ES-I3 (cell line): ENCODE measurements at regions not wholly inside any gene's neighbourhood (a gene's known extent, or its start where the extent isn't known, plus 50 kb on each side); places are given as distances from the start of the nearest gene placed in this dataset.

Experiments
- H3K36me3 ChIP-seq: 2 replicates; pipeline ENCODE4 v1.6.1; 2013; ENCODE audit warnings: mild to moderate bottlenecking, low read length, control low read depth, moderate library complexity; ENCODE audit not compliant: insufficient read depth
- H3K4me1 ChIP-seq: 2 replicates; pipeline ENCODE4 v1.6.1; 2013; ENCODE audit warnings: mild to moderate bottlenecking, control low read depth, low read length; ENCODE audit not compliant: insufficient read depth
- H3K9ac ChIP-seq: 2 replicates; pipeline ENCODE4 v1.6.1; 2013; ENCODE audit warnings: low read depth, mild to moderate bottlenecking, low read length, moderate library complexity
- H3K9me3 ChIP-seq: 2 replicates; pipeline ENCODE4 v1.6.1; 2013; ENCODE audit warnings: mild to moderate bottlenecking, low read length, moderate library complexity; ENCODE audit not compliant: control insufficient read depth, insufficient read depth

DNA sequence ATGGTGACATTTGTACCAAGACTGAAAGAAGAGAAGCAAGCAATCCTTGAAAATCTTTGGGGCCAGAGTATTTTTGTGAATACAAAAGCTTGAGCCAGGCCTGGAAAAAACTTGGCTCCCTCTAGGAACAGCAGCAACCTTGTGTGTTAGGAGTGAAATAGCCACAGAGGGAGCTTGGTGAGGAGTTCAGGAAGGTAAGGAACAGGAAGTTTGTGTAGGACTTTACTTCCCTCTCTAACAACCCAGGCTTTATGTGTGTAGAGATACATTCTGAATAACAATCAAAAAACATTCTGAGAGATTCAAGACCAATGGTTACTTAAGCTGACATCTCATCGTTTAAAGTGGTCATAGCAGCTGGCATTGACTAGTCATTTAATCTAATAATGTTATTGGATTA lies 668.5 kb downstream of the PCDH18 start:
- H3K4me1 ChIP-seq: no peaks in the 10 kb centered on the region; the same call in 1 of the 2 replicates
- H3K9me3 ChIP-seq: no peaks in the 10 kb centered on the region
- no peaks in the 10 kb centered on the region for H3K36me3 ChIP-seq
- H3K9ac ChIP-seq: no peak overlapping the region

DNA sequence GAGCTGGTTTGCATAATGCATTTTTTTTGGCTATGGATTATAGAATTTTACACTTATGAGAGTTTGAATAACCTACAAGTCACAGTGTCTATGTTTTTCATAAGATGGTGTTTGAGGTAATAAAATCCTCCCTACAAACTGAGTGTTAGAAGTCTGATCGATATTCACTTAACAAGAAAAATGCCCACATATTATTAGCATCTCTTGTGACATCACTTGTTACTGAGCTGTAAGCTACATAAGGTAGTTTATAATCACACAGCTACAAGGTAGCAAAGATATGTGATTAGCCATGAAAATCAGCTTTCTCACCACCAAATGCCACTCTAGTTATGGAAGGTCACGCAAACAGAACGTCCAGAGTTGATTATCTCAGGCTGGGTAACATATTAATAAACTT lies 669.6 kb downstream of the PCDH18 start:
- Histone ChIP-seq H3K36me3 (no peaks in the 10 kb centered on the region), H3K9me3 (no peaks in the 10 kb centered on the region), H3K4me1 (no peaks in the 10 kb centered on the region; the same call in 1 of the 2 replicates), H3K9ac (no peak overlapping the region)

- Histone ChIP-seq H3K9me3 (no peaks in the 10 kb centered on the region), H3K36me3 (no peaks in the 10 kb centered on the region), H3K4me1 (no peaks in the 10 kb centered on the region; the same call in 1 of the 2 replicates), H3K9ac (no peak overlapping the region)
Measured at GRCh38 chr4:136861091-136861490, 671.2 kb downstream of the PCDH18 start.

DNA sequence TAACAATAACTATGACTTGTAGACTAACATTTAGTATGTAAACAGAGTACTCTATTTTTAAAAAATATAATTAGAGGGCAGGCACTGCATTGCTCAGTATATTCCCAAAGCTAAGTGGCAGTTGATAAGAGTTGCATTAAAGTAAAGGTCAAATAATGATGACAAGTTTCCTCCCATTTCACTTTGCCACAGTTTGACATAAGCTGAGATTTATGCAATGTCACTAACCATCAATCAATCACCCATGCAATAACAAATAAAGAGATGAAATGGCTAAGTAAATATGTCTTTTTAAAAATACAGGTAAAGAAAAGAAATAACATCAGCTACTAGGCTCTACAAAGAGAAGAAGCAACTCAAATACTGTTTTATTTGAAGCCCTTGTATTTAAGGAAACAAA lies 673.4 kb downstream of the PCDH18 start:
- Histone ChIP-seq H3K36me3 (no peaks in the 10 kb centered on the region), H3K9ac (no peak overlapping the region), H3K4me1 (no peaks in the 10 kb centered on the region; the same call in 1 of the 2 replicates), H3K9me3 (no peaks in the 10 kb centered on the region)

DNA sequence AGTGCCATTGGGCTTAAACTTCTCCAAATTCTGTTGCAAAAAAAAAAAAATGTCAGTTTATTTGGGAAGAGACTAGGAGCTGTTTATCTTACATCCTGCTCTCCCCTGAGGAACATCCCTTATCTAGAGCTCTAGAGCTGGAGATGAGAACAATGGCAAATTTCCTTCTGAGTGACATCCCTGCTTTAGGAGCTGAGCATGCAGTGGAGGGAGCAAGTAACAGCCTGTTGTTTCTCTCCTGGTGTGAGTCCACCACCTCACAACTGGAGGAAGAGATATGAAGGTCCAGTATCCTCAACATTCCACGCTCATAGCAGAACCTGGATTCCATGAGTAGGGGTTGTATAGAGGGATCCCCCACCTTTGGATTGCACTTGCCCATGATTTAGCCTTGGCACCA lies 676.4 kb downstream of the PCDH18 start:
- Histone ChIP-seq H3K4me1 (no peaks in the 10 kb centered on the region), H3K36me3 (no peaks in the 10 kb centered on the region), H3K9me3 (no peaks in the 10 kb centered on the region), H3K9ac (no peak overlapping the region)

DNA sequence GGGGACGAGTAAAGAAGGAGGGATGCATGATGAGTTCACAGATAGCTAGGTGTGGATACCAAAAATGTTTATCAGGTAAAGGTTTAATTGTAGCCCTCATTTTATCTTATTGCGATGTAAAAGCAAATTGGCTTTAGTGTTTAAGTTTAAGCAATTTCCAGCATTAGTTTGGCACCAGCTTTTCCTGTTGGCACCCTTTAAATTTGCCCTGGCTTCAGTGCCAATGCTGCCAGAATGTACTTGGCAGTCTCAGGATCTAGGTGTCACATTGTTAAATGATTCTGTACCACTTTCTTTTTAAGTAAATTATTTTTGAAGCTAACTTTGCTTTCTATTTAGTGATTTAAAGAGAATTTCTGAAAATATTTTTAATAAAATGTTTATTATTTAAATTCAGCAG lies 681.8 kb downstream of the PCDH18 start:
- no peak overlapping the region for H3K9ac ChIP-seq
- H3K36me3 ChIP-seq: no peaks in the 10 kb centered on the region
- no peaks in the 10 kb centered on the region for H3K4me1 ChIP-seq
- peaks cover 7% of the 10 kb centered on the region for H3K9me3 ChIP-seq

DNA sequence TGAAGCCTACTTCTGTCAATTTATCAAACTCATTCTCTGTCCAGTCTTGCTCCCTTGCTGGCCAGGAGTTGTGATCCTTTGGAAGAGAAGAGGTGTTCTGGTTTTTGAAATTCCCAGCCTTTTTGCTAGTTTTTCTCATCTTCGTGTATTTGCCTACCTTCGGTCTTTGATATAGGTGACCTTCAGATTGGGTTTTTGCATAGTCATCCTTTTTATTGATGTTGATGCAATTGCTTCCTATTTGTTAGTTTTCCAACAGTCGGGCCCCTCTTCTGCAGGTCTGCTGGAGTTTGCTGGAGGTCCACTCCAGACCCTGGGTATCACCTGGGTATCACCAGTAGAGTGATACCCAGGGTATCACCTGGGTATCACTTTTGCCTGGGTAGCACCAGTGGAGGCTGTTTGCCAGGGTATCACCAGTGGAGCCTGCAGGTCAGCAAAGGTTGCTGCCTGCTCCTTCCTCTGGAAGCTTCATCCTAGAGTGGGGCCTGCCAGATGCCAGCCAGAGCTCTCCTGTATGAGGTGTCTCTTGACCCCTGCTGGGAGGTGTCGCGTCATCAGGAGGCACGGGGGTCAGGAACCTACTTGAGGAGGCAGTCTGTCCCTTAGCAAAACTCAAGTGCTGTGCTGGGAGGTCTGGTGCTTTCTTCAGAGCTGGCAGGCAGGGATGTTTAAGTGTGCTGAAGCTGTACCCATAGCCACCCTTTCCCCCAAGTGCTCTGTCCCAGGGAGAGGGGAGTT lies 684.2 kb downstream of the PCDH18 start:
- Histone ChIP-seq H3K9ac (no peak overlapping the region), H3K36me3 (no peaks in the 10 kb centered on the region), H3K9me3 (peaks cover 7% of the 10 kb centered on the region), H3K4me1 (no peaks in the 10 kb centered on the region)

DNA sequence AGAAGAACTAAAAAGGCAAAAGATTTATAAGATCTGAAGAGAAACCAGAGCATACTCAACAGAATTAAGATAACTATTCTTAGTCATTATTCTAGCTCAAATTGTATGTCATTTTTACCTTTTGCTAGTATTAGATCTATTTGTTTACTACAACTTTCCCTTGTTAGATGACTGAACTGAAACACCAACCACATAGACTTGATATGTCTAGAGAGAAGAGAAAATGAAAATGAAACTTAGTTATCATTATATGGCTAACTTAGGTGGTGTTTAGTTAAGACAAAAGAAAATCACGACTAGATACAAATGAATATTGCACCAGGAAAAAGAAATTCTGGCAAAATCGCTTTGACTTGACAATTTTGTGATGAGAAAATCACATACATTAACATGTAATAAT lies 690.8 kb downstream of the PCDH18 start:
- no peaks in the 10 kb centered on the region for H3K4me1 ChIP-seq
- no peaks in the 10 kb centered on the region for H3K36me3 ChIP-seq
- H3K9ac ChIP-seq: no peak overlapping the region
- no peaks in the 10 kb centered on the region; the same call in 1 of the 2 replicates for H3K9me3 ChIP-seq

DNA sequence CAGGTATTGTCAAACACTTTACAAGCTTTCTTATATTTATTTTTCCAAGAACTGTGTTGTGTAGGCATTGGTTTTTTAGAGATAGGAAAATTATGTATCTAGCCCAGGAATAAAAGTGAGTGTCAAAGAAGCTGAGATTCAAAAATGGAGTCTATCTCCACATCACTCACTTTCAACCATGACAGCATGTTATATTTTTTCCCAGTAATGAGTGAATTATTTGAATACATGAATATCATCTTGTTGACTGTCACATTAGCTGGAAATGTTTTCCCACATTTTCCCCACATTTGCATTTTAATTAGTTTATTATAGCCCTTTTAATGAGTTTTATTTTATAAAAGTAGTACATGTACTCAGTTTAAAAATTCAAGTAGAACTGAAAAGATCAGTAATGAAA lies 693.7 kb downstream of the PCDH18 start:
- no peaks in the 10 kb centered on the region for H3K9me3 ChIP-seq
- no peak overlapping the region for H3K9ac ChIP-seq
- H3K4me1 ChIP-seq: no peaks in the 10 kb centered on the region
- no peaks in the 10 kb centered on the region for H3K36me3 ChIP-seq

- Histone ChIP-seq H3K36me3 (no peaks in the 10 kb centered on the region), H3K9ac (no peak overlapping the region), H3K9me3 (no peaks in the 10 kb centered on the region; the same call in 1 of the 2 replicates), H3K4me1 (no peaks in the 10 kb centered on the region)
Measured at GRCh38 chr4:136831553-136831952, 700.7 kb downstream of the PCDH18 start.

- Histone ChIP-seq H3K9ac (no peak overlapping the region), H3K9me3 (no peaks in the 10 kb centered on the region; the same call in 1 of the 2 replicates), H3K36me3 (no peaks in the 10 kb centered on the region), H3K4me1 (no peaks in the 10 kb centered on the region)
Measured at GRCh38 chr4:136829280-136829679, 703.0 kb downstream of the PCDH18 start.

DNA sequence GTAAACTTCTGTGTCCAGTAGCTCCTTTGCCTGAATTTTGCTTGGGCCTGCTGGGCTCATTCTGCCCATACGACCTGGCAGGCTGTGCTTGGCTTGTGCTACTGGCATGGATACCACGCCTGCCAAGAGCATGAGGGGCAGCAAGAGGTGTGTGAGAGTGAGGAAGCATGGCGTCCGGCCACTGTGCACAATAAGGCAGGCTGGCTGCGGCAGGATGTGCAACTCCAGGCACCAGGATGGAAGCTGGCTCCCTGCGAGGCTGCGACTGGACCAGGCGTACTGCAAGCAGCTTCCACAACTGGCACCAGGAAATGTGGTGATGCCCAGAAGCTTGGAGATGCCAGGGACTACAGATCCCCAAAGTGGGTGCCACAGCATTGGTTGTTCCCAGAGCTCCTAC lies 709.3 kb downstream of the PCDH18 start:
- H3K4me1 ChIP-seq: no peaks in the 10 kb centered on the region
- H3K9me3 ChIP-seq: no peaks in the 10 kb centered on the region
- no peak overlapping the region for H3K9ac ChIP-seq
- H3K36me3 ChIP-seq: no peaks in the 10 kb centered on the region

- no peaks in the 10 kb centered on the region for H3K36me3 ChIP-seq
Measured at GRCh38 chr4:136818811-136819330, 713.4 kb downstream of the PCDH18 start.

DNA sequence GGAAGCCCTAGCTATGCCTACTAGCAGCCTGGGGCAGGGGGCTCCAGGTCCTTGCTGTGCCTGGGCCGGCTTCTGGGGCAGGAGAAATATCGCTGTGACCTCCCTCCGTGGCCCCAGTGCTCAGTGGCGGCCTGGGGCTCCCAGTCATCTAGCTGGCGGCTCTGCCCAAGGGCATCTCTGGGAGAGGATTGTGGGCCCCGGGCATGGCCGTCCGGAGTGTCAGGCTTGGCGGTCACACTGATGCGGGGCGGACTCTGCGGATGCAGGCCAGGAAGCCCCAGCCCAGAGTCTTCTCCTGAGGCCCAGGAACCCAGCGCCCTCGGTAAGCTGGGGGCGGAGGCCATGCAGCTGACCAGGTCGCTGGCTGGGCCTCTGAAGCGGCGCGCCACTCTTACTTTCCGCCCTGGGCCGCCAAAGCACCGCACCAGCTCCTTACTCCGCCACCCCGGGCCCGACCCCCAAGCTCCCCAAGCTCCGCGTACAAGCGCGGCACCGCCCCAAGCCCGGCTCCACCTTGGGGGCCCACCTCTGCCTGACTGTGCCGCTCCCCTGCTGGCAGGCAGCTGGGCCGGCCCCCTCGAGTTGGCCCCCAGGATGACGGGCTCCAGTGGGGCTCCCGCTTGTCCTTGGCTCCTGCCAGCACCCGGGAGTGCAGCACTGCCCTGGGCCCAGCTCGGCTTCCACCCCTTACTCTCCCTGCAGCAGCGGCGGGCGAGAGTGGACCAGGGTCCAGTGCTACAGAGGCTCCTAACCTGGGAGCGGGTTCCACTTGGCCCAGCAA lies 720.0 kb downstream of the PCDH18 start:
- Histone ChIP-seq H3K36me3 (no peaks in the 10 kb centered on the region), H3K9ac (no peak overlapping the region), H3K4me1 (no peaks in the 10 kb centered on the region), H3K9me3 (peaks cover 4% of the 10 kb centered on the region; the same call in 1 of the 2 replicates)

More at GRCh38 chr4:136818811-136819330, 713.4 kb downstream of the PCDH18 start:
- H3K4me1 ChIP-seq: no peaks in the 10 kb centered on the region
- no peaks in the 10 kb centered on the region for H3K9me3 ChIP-seq
- no peak overlapping the region for H3K9ac ChIP-seq
